ENCODE measurements at regions not wholly inside any gene's neighbourhood (a gene's known extent, or its start where the extent isn't known, plus 50 kb on each side); places are given as distances from the start of the nearest gene placed in this dataset.
"Not testable (repeated sequence)": the region's sequence is repeated elsewhere in the genome, so short reads cannot be mapped to it uniquely, and the experiment has no call there.

DNA sequence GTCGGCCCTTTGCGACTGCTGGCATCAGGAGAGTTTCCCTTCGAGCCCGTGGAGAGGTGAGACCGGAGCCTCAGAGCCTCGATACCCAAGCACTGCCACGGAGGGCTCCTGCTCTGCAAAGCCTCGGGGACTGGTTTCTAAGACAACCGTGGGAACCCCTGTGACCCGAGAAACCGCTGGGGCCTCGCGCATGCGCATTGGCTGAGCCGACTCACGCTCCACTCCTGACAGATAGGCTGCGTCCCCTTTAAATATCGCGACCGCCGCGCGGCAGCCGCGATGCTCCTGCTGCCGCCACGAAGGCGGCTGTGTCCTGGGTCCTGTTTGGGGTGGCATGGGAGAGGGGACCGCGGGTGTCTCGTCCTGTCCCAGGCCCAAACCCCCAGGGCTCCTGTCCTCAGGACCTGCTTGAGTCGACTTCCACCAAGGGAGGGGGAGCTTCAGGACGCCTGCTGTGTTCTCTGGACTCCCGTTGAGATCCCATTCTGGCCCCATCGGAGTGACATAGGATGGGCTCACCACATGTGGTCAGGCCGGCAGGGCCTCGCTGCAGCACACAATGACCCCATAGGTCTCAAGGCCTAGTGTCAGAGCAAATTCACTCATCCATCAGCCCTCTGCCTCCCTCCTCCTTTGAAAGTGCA lies 701.7 kb upstream of the TPTE start:
- TF ChIP-seq, protein P1, sequence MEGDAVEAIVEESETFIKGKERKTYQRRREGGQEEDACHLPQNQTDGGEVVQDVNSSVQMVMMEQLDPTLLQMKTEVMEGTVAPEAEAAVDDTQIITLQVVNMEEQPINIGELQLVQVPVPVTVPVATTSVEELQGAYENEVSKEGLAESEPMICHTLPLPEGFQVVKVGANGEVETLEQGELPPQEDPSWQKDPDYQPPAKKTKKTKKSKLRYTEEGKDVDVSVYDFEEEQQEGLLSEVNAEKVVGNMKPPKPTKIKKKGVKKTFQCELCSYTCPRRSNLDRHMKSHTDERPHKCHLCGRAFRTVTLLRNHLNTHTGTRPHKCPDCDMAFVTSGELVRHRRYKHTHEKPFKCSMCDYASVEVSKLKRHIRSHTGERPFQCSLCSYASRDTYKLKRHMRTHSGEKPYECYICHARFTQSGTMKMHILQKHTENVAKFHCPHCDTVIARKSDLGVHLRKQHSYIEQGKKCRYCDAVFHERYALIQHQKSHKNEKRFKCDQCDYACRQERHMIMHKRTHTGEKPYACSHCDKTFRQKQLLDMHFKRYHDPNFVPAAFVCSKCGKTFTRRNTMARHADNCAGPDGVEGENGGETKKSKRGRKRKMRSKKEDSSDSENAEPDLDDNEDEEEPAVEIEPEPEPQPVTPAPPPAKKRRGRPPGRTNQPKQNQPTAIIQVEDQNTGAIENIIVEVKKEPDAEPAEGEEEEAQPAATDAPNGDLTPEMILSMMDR (IDR thresholded peaks at IDR 0.05), result not testable (repeated sequence)
- not testable (repeated sequence) for TF ChIP-seq POLR2A (IDR thresholded peaks at IDR 0.05)
